ENCODE measurements at regions not wholly inside any gene's neighbourhood (a gene's known extent, or its start where the extent isn't known, plus 50 kb on each side); places are given as distances from the start of the nearest gene placed in this dataset.
"Not testable (repeated sequence)": the region's sequence is repeated elsewhere in the genome, so short reads cannot be mapped to it uniquely, and the experiment has no call there.

GRCh38 chr2:61597300-61598289 lies 59.4 kb upstream of the XPO1 start:
- BruUV-seq (replicated peaks) = no TSS peak
- intact Hi-C loops (cut with micrococcal nuclease) = no loop called here
- Mint-ChIP-seq H3K9me3 (ENCODE audit: unreplicated experiment) (peaks cover 8% of the 10 kb centered on the region), H3K27ac (ENCODE audit: low read depth, unreplicated experiment) (peak overlapping the region; percentile 78), H3K36me3 (ENCODE audit: insufficient read depth, unreplicated experiment) (no peaks in the 10 kb centered on the region), H3K4me1 (ENCODE audit: insufficient read depth, unreplicated experiment) (peaks cover 7% of the 10 kb centered on the region), H3K27me3 (ENCODE audit: insufficient read depth, unreplicated experiment) (no peaks in the 10 kb centered on the region), H3K4me3 (ENCODE audit: unreplicated experiment) (no peak overlapping the region)
- DNase-seq (ENCODE audit: unreplicated experiment) = no peak
- ChIA-PET CTCF (no interaction called here), POLR2A (interaction anchor here (0.6 to 1.3 kb wide), 4 partner anchors 11 to 61 kb away, joined by 3 to 5 read pairs (median 4); partner anchors contain the start of gene XPO1)
- TF ChIP-seq, protein P1, sequence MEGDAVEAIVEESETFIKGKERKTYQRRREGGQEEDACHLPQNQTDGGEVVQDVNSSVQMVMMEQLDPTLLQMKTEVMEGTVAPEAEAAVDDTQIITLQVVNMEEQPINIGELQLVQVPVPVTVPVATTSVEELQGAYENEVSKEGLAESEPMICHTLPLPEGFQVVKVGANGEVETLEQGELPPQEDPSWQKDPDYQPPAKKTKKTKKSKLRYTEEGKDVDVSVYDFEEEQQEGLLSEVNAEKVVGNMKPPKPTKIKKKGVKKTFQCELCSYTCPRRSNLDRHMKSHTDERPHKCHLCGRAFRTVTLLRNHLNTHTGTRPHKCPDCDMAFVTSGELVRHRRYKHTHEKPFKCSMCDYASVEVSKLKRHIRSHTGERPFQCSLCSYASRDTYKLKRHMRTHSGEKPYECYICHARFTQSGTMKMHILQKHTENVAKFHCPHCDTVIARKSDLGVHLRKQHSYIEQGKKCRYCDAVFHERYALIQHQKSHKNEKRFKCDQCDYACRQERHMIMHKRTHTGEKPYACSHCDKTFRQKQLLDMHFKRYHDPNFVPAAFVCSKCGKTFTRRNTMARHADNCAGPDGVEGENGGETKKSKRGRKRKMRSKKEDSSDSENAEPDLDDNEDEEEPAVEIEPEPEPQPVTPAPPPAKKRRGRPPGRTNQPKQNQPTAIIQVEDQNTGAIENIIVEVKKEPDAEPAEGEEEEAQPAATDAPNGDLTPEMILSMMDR (IDR thresholded peaks at IDR 0.05; ENCODE audit: unreplicated experiment) = no peak

GRCh38 chr2:61594201-61594600 lies 56.0 kb upstream of the XPO1 start:
- H3K9me3 Mint-ChIP-seq (ENCODE audit: unreplicated experiment); BruUV-seq (replicated peaks); intact Hi-C loops (cut with micrococcal nuclease); H3K27me3 Mint-ChIP-seq (ENCODE audit: insufficient read depth, unreplicated experiment); CTCF ChIA-PET; H3K27ac Mint-ChIP-seq (ENCODE audit: low read depth, unreplicated experiment); H3K4me1 Mint-ChIP-seq (ENCODE audit: insufficient read depth, unreplicated experiment); H3K4me3 Mint-ChIP-seq (ENCODE audit: unreplicated experiment); DNase-seq (ENCODE audit: unreplicated experiment); H3K36me3 Mint-ChIP-seq (ENCODE audit: insufficient read depth, unreplicated experiment); POLR2A ChIA-PET: not testable (repeated sequence)

DNA sequence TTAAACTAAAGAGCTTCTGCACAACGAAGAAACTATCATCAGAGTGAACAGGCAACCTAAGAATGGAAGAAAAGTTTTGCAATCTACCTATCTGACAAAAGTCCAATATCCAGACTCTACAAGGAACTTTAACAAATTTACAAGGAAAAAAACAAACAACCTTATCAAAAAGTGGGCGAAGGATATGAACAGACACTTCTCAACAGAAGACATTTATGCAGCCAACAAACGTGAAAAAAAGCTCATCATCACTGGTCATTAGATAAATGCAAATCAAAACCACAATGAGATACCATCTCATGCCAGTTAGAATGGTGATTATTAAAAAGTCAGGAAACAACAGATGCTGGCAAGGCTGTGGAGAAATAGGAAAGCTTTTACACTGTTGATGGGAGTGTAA lies 55.5 kb upstream of the XPO1 start:
- H3K36me3 Mint-ChIP-seq (ENCODE audit: insufficient read depth, unreplicated experiment); POLR2A ChIA-PET; intact Hi-C loops (cut with micrococcal nuclease); H3K27ac Mint-ChIP-seq (ENCODE audit: low read depth, unreplicated experiment); CTCF ChIA-PET; H3K27me3 Mint-ChIP-seq (ENCODE audit: insufficient read depth, unreplicated experiment); DNase-seq (ENCODE audit: unreplicated experiment); H3K9me3 Mint-ChIP-seq (ENCODE audit: unreplicated experiment); BruUV-seq (replicated peaks); H3K4me1 Mint-ChIP-seq (ENCODE audit: insufficient read depth, unreplicated experiment); H3K4me3 Mint-ChIP-seq (ENCODE audit: unreplicated experiment): not testable (repeated sequence)

DNA sequence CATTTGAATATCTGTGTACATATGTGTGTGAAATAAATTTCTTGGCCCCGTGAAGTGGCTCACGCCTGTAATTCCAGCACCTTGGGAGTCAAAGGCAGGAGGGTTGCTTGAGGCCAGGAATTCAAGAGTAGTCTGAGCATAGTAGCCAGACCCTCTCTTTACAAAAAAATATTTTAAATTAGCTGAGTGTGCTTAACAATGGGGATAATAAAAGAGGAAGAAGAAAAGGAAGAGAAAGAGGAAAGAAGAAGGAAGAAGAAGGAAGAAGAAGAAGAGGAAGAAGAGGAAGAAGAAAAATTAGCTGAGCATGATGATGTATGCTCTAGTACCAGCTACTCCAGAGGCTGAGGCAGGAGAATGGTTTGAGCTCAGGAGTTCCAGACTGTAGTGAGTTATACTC lies 52.1 kb upstream of the XPO1 start:
- ChIA-PET POLR2A (no interaction called here), CTCF (interaction anchor here (0.6 kb wide), 2 partner anchors 39 to 668 kb away, joined by 3 read pairs; no protein-coding TSS in a partner anchor)

DNA sequence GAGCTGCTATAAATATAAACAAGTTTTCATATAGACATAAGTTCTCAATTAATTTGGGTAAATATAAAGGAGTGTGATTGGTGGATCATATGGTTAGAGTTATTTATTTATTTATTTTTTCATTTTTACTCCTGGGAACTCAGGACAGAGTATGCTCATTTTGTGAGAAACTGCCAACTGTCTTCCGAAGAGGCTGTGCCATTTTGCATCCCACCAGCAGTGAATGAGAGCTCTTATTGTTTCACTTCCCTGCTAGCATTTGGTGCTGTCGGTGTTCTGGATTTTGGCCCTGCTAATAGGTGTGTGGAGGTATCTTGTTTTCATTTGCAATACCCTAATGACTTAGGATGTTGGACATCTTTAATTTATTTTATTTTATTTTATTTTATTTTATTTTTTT lies 50.4 kb upstream of the XPO1 start:
- no peak overlapping the region for H3K27ac Mint-ChIP-seq (ENCODE audit: low read depth, unreplicated experiment)
- no peak overlapping the region for H3K4me3 Mint-ChIP-seq (ENCODE audit: unreplicated experiment)
- CTCF ChIA-PET = interaction anchor here (1.0 kb wide), 1 partner anchor 149 kb away, joined by 3 read pairs; no protein-coding TSS in a partner anchor
- H3K27me3 Mint-ChIP-seq (ENCODE audit: insufficient read depth, unreplicated experiment) = no peaks in the 10 kb centered on the region
- DNase-seq (ENCODE audit: unreplicated experiment) = no peak
- POLR2A ChIA-PET = interaction anchor here (1.0 kb wide), 1 partner anchor 32 kb away, joined by 3 read pairs; no protein-coding TSS in a partner anchor
- intact Hi-C loops (cut with micrococcal nuclease) = no loop called here
- TF ChIP-seq, protein P1 (IDR thresholded peaks at IDR 0.05; ENCODE audit: unreplicated experiment) = no peak
- H3K36me3 Mint-ChIP-seq (ENCODE audit: insufficient read depth, unreplicated experiment) = no peaks in the 10 kb centered on the region
- no TSS peak for BruUV-seq (replicated peaks)
- H3K4me1 Mint-ChIP-seq (ENCODE audit: insufficient read depth, unreplicated experiment) = no peaks in the 10 kb centered on the region
- peaks cover 6% of the 10 kb centered on the region for H3K9me3 Mint-ChIP-seq (ENCODE audit: unreplicated experiment)

More for the DNA sequence above, 52.1 kb upstream of the XPO1 start:
- peaks cover 8% of the 10 kb centered on the region for H3K9me3 Mint-ChIP-seq (ENCODE audit: unreplicated experiment)
- BruUV-seq (replicated peaks) = no TSS peak
- H3K36me3 Mint-ChIP-seq (ENCODE audit: insufficient read depth, unreplicated experiment) = no peaks in the 10 kb centered on the region
- intact Hi-C loops (cut with micrococcal nuclease) = no loop called here
- DNase-seq (ENCODE audit: unreplicated experiment) = no peak
- no peaks in the 10 kb centered on the region for H3K27me3 Mint-ChIP-seq (ENCODE audit: insufficient read depth, unreplicated experiment)
- TF ChIP-seq, protein P1 (IDR thresholded peaks at IDR 0.05; ENCODE audit: unreplicated experiment) = no peak
- no peak overlapping the region for H3K27ac Mint-ChIP-seq (ENCODE audit: low read depth, unreplicated experiment)
- H3K4me1 Mint-ChIP-seq (ENCODE audit: insufficient read depth, unreplicated experiment) = no peaks in the 10 kb centered on the region
- no peak overlapping the region for H3K4me3 Mint-ChIP-seq (ENCODE audit: unreplicated experiment)

All from MCF 10A (cell line).